GM21529 (cell line): ENCODE measurements at regions not wholly inside any gene's neighbourhood (a gene's known extent, or its start where the extent isn't known, plus 50 kb on each side); places are given as distances from the start of the nearest gene placed in this dataset.

Experiments used
- ATAC-seq: cut with Tn5 transposase; IDR thresholded peaks from one replicate; pipeline ENCODE4 v1.9.1; 2021; ENCODE audit not compliant: unreplicated experiment

- ATAC-seq, result no peak
These were observed 166.2 kb downstream of the SEC14L1 start for GRCh38 chr17:77306790-77307478.

GRCh38 chr17:77307479-77308198 is 166.9 kb downstream of the SEC14L1 start:
- ATAC-seq, result no peak

GRCh38 chr17:77308861-77309726 is 168.3 kb downstream of the SEC14L1 start:
- no peak for ATAC-seq

- ATAC-seq, result no peak
These were observed 169.6 kb downstream of the SEC14L1 start for GRCh38 chr17:77310336-77310735.

GRCh38 chr17:77311371-77311981 is 170.7 kb downstream of the SEC14L1 start:
- no peak for ATAC-seq

- ATAC-seq, result no peak
These were observed 171.4 kb downstream of the SEC14L1 start for GRCh38 chr17:77312061-77312701.

- ATAC-seq, result no peak
These were observed 172.2 kb downstream of the SEC14L1 start for GRCh38 chr17:77312786-77313599.

- ATAC-seq, result no peak
These were observed 173.1 kb downstream of the SEC14L1 start for GRCh38 chr17:77313831-77314230.

- no peak for ATAC-seq
These were observed 173.8 kb downstream of the SEC14L1 start for GRCh38 chr17:77314601-77315000.

- no peak for ATAC-seq
These were observed 174.2 kb downstream of the SEC14L1 start for GRCh38 chr17:77315010-77315409.

- no peak for ATAC-seq
These were observed 174.9 kb downstream of the SEC14L1 start for GRCh38 chr17:77315551-77316190.

GRCh38 chr17:77316191-77316641 is 175.4 kb downstream of the SEC14L1 start:
- ATAC-seq, result no peak

GRCh38 chr17:77316651-77317050 is 175.9 kb downstream of the SEC14L1 start:
- ATAC-seq, result no peak

- ATAC-seq, result no peak
These were observed 176.5 kb downstream of the SEC14L1 start for GRCh38 chr17:77317091-77317750.

- ATAC-seq, result no peak
These were observed 177.3 kb downstream of the SEC14L1 start for GRCh38 chr17:77318021-77318420.

- ATAC-seq, result no peak
These were observed 177.9 kb downstream of the SEC14L1 start for GRCh38 chr17:77318491-77319210.

- no peak for ATAC-seq
These were observed 178.7 kb downstream of the SEC14L1 start for GRCh38 chr17:77319211-77320043.
